ENCODE measurements at regions not wholly inside any gene's neighbourhood (a gene's known extent, or its start where the extent isn't known, plus 50 kb on each side); places are given as distances from the start of the nearest gene placed in this dataset.
"Not testable (repeated sequence)": the region's sequence is repeated elsewhere in the genome, so short reads cannot be mapped to it uniquely, and the experiment has no call there.

DNA sequence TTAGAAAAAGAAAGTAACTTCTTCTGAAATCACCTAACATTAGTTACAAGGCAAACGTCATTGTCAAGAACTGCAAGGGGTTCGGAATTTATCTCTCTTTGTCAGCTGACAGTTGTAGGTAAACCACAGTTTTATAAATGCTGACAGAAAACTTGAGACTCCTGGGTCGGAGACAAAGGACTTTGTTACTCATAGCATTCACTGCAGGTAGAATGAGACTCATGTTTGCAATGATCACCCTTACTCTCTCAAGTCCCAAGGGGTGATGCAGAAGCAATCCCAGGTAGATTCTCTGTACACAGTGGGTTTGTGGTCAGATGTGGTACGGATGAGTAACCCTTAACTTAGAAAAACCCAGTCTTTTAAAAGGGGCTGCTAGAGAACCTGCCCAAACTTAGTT is 757.8 kb downstream of the TRIB2 start:
- no peak for DNase-seq

DNA sequence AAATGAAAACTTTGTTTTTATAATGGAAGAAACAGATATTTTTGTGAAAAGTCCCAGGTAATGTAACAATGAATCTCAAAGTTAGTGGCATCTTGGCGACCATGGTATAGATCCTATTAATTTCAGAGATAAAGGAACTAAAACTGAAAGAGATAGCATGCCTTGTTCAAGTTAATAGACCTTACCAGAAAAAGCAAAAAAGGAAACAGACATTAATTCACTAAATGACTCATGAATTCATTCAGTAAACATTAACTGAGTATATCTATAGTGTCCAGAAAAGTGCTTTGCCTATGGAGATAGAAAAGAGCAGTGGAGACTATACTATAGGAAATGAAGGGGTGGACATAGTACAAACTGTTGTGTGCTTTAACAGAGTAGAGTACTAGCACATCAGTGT is 763.3 kb downstream of the TRIB2 start:
- DNase-seq = no peak

DNA sequence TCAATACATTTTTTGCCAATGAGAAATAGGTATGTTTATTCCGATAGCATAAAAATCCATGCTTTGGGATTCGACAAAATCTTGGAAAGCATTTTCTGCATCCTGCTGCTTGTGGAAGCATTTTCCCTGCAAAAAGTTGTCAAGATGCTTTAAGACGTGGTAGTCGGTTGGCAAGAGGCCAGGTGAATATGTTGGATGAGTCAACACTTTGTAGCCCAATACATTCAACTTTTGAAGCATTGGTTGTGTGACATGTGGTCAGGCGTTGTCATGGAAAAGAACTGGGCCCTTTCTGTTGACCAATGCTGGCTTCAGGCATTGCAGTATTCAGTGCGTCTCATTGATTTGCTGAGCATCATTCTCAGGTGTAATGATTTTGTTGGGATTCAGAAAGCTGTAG is 764.5 kb downstream of the TRIB2 start:
- no peak for DNase-seq

DNA sequence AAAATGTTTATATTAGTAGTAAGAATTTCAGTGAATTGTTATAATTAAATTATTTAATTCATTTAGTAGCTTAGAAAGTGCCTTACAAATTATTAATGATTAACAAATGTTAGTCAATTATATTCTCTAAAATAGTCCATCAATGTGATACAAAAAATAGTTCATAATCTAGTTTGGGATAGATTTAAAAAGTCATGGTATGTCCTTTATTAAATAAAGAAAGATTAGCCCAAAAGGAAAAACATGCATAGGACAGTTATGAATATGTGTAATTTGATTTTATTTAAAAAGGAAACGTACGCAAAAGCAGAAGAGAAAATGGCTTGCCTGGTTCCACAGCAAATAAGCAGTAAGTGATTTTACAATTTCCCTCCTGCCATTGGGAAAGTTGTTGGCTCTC is 768.5 kb downstream of the TRIB2 start:
- DNase-seq = no peak

GRCh38 chr2:13488965-13489364 is 772.2 kb downstream of the TRIB2 start:
- no peak for DNase-seq

- DNase-seq = no peak
These were observed 775.5 kb downstream of the TRIB2 start for GRCh38 chr2:13492262-13492661.

DNA sequence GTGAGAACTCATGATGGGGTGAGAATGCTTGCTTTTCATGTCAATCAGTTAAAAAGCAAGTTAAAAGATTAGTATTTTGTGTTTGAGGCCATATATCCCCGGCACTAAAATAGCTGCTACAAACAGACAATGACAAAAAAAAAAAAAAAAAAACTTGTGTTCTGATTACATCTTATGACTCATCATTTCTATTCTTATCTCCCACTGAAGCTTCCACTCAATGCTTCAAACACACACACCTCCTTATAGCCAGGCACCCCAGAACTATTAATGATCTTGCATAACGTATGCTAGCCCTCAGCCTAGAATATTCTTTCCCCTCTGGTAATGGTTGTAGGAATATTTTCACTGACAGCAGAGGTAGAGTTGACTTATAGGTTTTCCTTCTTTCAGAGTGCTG is 778.3 kb downstream of the TRIB2 start:
- DNase-seq = no peak

GRCh38 chr2:13504808-13505207 is 788.1 kb downstream of the TRIB2 start:
- DNase-seq = no peak

DNA sequence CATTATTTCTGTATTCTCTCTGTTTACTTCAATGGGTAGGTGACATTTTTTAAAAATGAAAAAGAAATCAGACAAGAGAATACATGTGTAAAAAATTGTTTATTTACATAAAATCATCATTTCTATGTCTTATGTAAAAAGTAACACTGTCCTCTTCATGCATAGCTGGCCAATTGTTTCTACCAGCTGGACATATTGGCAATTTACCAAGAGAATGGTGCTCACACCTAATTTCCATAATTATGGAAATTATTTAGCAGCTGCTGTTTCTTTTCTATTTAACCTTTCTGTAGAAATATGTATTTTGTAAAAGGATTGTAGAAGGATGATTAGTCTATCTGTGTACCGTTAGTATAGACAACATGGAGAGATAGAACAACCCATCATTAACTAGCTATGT is 791.9 kb downstream of the TRIB2 start:
- DNase-seq = no peak

DNA sequence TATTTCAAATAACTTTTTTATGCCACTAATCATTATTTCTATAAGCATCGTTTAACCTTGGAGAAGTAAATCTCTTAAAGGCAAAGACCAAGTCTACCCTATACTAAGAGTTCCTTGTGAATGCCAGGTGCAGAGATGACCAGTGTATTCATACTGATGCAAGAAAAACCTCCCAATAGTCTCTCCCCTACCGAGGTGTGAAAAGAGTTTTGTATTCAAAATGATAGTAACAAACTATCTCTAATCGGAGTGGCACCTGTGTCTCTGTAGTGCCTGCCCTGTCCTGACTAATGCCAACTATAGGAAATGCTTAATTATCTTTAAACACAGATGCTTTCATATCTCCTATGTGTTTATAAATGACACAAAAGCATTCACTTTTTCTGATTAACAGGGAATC is 798.5 kb downstream of the TRIB2 start:
- DNase-seq = no peak

GRCh38 chr2:13522096-13522495 is 805.4 kb downstream of the TRIB2 start:
- DNase-seq = no peak

GRCh38 chr2:13522917-13523821 is 806.4 kb downstream of the TRIB2 start:
- no peak for DNase-seq

- no peak for DNase-seq
These were observed 807.8 kb downstream of the TRIB2 start for GRCh38 chr2:13524492-13524891.

DNA sequence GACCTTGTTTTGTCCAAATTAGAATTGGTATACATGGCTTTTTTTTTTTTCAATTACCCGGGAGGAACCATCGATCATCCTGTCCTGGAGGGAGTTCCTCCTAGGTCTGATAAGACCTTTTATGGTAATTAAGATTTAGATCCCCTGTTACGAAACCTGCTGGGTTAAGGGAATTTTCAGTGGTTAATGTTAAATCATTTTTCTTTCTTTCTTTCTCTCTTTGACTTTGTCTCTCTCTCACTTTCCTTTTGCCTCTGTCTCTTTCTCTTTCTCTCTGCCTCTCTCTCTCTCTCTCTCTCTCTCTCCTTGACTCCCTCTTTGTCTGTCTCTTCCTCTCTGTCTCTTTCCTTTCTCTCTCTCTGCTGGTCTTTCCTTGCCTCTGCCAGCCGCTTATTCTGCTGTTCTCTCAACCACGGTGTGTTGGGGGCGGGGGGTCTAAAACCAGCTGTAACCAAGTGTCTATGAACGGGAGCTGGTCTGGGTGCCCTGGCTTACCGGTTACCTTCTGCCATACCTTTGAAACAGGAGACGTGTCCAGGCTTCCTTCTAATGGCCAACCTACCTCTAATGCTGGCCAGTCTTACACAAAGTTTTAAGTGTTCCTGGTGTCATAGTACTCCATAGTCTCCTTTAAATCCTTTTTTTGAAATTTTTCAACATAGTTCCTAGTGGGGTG is 815.1 kb downstream of the TRIB2 start:
- not testable (repeated sequence) for DNase-seq

GRCh38 chr2:13532781-13533523 is 816.2 kb downstream of the TRIB2 start:
- not testable (repeated sequence) for DNase-seq

DNA sequence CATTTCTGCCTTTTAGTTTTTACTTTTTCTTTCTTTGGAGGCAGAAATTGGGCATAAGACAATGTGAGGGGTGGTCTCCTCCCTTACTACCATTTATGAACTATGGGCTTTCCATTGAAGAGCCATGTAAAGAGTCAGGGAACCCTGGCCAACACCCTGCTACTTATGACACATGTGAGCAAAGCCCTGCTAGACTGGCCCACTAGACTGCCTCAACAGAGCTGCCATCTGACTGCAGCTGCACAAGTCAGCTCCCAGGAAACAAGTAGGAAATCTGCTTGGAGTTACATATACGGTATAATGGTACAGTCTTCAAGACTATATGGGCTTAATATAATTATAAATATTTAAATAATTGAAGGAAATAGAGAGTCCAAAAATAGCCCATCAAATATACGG is 816.8 kb downstream of the TRIB2 start:
- DNase-seq = no peak

DNA sequence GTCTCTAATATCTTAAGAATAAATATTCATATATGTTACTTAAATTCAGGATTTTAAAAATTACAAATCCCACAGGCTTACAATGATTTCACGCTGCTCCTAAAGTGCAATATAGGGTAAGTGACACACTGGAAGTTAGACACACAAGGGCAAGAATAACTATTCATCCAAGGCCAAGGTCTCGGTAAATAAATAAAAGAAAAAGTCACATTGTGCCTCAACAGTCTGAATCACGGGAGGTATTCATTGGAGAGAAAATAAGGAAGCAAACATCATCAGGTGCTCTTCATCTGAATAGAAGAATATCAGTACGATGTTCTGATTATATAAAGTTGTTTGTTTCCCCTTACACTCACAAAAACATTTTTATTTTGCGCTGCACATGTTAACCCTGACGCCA is 820.2 kb downstream of the TRIB2 start:
- DNase-seq = no peak

DNA sequence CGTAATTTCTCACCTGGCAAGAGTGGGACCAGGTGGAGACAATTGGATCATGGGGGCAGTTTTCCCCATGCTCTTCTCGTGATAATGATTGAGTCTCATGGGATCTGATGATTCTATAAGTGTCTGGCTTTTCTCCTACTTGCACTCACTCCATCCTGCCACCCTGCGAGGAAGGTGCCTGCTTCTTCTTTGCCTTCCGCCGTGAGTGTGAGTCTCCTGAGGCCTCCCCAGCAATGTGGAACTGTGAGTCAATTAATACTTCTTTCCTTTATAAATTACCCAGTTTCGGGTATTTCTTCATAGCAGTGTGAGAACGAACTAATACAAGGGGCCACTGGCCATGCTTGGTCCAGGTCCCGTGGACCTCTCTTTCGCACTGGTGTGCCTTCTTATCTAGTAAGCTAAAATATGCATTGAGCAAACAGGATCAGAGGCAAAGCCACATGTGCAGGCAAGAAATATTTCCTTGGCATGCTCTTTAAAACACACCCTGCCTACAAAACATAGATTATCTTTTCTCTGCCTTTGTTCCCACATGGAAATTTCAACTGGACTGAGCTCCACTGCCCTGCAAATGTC is 821.1 kb downstream of the TRIB2 start:
- DNase-seq = no peak

DNA sequence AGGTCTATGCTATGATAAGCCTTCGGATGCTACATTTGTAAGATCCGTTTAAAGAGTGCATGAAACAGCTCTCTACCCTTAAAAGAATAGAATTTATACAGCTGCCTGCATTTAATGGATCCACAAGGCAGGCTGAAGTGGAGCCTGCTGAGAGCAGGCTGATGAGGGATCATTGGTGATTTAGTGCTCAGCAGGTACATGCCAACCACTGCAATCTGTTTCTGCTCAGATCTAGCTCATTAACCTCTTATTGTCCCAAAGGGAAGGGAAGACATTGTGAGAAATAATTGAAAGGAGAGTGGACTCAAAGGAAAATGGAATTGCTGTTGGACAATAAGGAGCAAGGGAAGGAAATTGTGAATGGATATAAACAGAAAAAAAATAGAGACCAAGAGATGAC is 822.6 kb downstream of the TRIB2 start:
- no peak for DNase-seq

- DNase-seq = no peak
These were observed 825.3 kb downstream of the TRIB2 start for GRCh38 chr2:13542061-13542460.

DNA sequence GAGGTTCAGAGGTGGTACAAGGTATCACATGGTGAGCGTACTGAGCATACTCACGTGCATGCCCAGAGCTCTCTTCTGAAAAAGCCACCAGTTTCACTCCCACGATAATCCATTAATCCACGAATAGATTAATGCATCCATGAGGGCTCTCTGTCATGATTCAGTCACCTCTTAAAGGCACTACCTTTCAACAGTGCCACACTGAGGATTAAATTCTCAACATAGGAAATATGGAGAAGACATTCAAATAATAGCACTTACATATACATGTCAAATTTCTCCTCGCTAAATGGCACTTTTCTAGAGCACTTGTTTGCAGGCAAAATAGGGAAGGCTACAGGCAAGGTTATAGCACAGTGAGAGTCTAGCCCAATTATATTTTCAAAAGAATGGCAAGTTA is 825.9 kb downstream of the TRIB2 start:
- no peak for DNase-seq

DNA sequence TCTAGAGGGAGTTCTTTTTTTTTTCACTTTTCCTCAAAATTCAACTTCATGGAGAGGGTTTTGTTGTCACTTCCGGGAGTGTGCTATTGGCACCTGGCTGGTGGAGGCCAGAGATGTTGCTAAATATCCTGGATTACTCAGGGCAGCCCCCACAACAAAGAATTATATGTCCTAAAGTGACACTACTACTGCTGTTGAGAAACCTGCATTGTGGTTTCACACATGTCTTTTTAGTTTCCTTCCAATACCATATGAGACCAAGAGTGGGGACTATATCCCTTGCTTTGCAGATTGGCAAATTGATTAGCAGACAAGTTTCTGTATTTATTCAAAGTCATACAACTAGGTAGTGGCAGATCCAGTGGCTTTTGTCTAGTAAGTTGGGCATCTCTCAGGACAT is 826.8 kb downstream of the TRIB2 start:
- no peak for DNase-seq

DNA sequence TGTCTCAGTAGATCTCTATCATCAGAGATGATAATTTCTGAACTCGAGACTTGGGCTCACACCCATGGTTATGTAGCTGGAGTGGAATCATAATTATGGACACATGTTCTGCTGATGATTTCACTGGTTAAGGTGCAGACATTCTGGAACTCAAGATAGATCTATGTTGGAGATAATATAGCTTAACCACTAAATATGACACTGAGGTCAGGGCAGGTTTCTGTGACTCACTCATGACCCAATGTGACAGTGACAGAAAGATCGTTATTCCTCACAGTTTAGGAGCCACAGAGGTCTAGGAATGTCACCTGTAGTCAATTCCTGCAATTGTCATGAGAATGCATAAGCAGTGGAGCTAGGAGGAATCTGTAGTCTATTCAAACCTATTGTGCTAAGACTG is 828.6 kb downstream of the TRIB2 start:
- DNase-seq = no peak

Measured in activated effector memory CD4-positive, alpha-beta T cell treated with Interleukin-2 at 50 U/mL for 16 hours (primary cell).